ENCODE measurements at regions not wholly inside any gene's neighbourhood (a gene's known extent, or its start where the extent isn't known, plus 50 kb on each side); places are given as distances from the start of the nearest gene placed in this dataset.

DNA sequence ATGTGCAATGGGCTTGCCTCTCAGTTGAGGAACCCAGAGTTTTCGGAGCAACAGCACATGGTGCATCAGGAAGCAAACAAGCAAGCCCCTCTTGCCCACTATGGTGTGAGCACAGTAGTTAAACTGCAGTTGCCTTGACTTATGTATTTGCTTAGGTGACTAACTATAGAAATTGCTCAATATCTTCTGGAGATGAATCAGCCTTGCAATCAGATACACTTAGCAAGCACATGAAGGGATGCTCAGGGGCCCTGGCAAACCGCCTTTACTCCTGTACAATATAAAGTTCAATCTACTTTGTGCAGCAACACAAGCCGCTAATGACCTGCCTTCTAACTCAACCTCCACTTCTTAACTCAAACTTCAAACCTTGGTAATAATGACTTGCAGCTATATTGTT is 581.7 kb upstream of the RIOK2 start (continued):
- TF ChIP-seq TP53 (CRISPR knock-in tag; IDR thresholded peaks at IDR 0.05) (no peak), FOXJ3 (CRISPR knock-in tag; IDR thresholded peaks at IDR 0.05; ENCODE audit: borderline replicate concordance) (no peak), RORB (CRISPR knock-in tag; IDR thresholded peaks at IDR 0.05) (no peak), ELF4 (CRISPR knock-in tag; IDR thresholded peaks at IDR 0.05; ENCODE audit: low read depth) (no peak)

DNA sequence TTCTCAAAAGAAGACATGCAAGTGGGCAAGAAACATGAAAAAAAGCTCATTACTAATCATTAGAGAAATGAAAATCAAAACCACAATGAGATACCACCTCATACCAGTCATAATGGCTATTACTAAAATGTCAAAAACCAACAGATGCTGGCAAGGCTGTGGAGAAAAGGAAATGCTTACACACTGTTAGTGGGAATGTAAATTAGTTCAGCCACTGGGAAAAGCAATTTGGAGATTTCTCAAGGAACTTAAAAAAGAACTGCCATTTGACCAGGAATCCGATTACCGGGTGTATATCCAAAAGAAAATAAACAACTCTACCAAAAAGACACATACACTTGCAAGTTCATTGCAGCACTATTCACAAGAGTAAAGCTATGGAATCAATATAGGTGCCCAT is 595.4 kb upstream of the RIOK2 start:
- peaks cover 26% of the 10 kb centered on the region for H3K9me3 Mint-ChIP-seq
- DNase-seq (ENCODE audit: low spot score) (no peak), ATAC-seq (no peak)
- H3K27me3 Mint-ChIP-seq (ENCODE audit: low read depth), result no peaks in the 10 kb centered on the region; the same call in 1 of the 2 replicates
- H3K36me3 Mint-ChIP-seq, result peaks cover 4% of the 10 kb centered on the region
- no peak overlapping the region for H3K4me3 Mint-ChIP-seq
- TF ChIP-seq, protein P1, sequence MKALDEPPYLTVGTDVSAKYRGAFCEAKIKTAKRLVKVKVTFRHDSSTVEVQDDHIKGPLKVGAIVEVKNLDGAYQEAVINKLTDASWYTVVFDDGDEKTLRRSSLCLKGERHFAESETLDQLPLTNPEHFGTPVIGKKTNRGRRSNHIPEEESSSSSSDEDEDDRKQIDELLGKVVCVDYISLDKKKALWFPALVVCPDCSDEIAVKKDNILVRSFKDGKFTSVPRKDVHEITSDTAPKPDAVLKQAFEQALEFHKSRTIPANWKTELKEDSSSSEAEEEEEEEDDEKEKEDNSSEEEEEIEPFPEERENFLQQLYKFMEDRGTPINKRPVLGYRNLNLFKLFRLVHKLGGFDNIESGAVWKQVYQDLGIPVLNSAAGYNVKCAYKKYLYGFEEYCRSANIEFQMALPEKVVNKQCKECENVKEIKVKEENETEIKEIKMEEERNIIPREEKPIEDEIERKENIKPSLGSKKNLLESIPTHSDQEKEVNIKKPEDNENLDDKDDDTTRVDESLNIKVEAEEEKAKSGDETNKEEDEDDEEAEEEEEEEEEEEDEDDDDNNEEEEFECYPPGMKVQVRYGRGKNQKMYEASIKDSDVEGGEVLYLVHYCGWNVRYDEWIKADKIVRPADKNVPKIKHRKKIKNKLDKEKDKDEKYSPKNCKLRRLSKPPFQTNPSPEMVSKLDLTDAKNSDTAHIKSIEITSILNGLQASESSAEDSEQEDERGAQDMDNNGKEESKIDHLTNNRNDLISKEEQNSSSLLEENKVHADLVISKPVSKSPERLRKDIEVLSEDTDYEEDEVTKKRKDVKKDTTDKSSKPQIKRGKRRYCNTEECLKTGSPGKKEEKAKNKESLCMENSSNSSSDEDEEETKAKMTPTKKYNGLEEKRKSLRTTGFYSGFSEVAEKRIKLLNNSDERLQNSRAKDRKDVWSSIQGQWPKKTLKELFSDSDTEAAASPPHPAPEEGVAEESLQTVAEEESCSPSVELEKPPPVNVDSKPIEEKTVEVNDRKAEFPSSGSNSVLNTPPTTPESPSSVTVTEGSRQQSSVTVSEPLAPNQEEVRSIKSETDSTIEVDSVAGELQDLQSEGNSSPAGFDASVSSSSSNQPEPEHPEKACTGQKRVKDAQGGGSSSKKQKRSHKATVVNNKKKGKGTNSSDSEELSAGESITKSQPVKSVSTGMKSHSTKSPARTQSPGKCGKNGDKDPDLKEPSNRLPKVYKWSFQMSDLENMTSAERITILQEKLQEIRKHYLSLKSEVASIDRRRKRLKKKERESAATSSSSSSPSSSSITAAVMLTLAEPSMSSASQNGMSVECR (CRISPR knock-in tag; IDR thresholded peaks at IDR 0.05; ENCODE audit: borderline replicate concordance), result no peak
- TF ChIP-seq JUN (CRISPR knock-in tag; IDR thresholded peaks at IDR 0.05) (no peak), MXD4 (CRISPR knock-in tag; IDR thresholded peaks at IDR 0.05; ENCODE audit: borderline replicate concordance) (no peak), GRHL2 (CRISPR knock-in tag; IDR thresholded peaks at IDR 0.05; ENCODE audit: insufficient replicate concordance, severe bottlenecking) (no peak), EMX1 (CRISPR knock-in tag; IDR thresholded peaks at IDR 0.05) (no peak), TP53 (CRISPR knock-in tag; IDR thresholded peaks at IDR 0.05) (no peak), NFYB (CRISPR knock-in tag; conservative IDR thresholded peaks at IDR 0.05; ENCODE audit: low read depth) (no peak), CREM (CRISPR knock-in tag; IDR thresholded peaks at IDR 0.05) (no peak), SMAD4 (CRISPR knock-in tag; IDR thresholded peaks at IDR 0.05) (no peak), ZBTB21 (CRISPR knock-in tag; IDR thresholded peaks at IDR 0.05; ENCODE audit: borderline replicate concordance) (no peak), SOX15 (CRISPR knock-in tag; IDR thresholded peaks at IDR 0.05) (no peak)
- TF ChIP-seq, protein P2, sequence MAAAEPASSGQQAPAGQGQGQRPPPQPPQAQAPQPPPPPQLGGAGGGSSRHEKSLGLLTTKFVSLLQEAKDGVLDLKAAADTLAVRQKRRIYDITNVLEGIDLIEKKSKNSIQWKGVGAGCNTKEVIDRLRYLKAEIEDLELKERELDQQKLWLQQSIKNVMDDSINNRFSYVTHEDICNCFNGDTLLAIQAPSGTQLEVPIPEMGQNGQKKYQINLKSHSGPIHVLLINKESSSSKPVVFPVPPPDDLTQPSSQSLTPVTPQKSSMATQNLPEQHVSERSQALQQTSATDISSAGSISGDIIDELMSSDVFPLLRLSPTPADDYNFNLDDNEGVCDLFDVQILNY (CRISPR knock-in tag; IDR thresholded peaks at IDR 0.05), result no peak
- TF ChIP-seq, protein P3, sequence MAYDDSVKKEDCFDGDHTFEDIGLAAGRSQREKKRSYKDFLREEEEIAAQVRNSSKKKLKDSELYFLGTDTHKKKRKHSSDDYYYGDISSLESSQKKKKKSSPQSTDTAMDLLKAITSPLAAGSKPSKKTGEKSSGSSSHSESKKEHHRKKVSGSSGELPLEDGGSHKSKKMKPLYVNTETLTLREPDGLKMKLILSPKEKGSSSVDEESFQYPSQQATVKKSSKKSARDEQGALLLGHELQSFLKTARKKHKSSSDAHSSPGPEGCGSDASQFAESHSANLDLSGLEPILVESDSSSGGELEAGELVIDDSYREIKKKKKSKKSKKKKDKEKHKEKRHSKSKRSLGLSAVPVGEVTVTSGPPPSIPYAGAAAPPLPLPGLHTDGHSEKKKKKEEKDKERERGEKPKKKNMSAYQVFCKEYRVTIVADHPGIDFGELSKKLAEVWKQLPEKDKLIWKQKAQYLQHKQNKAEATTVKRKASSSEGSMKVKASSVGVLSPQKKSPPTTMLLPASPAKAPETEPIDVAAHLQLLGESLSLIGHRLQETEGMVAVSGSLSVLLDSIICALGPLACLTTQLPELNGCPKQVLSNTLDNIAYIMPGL (CRISPR knock-in tag; IDR thresholded peaks at IDR 0.05), result no peak
- TF ChIP-seq, protein P4, sequence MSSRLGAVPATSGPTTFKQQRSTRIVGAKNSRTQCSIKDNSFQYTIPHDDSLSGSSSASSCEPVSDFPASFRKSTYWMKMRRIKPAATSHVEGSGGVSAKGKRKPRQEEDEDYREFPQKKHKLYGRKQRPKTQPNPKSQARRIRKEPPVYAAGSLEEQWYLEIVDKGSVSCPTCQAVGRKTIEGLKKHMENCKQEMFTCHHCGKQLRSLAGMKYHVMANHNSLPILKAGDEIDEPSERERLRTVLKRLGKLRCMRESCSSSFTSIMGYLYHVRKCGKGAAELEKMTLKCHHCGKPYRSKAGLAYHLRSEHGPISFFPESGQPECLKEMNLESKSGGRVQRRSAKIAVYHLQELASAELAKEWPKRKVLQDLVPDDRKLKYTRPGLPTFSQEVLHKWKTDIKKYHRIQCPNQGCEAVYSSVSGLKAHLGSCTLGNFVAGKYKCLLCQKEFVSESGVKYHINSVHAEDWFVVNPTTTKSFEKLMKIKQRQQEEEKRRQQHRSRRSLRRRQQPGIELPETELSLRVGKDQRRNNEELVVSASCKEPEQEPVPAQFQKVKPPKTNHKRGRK (CRISPR knock-in tag; IDR thresholded peaks at IDR 0.05; ENCODE audit: borderline replicate concordance), result no peak
- TF ChIP-seq, protein P5, sequence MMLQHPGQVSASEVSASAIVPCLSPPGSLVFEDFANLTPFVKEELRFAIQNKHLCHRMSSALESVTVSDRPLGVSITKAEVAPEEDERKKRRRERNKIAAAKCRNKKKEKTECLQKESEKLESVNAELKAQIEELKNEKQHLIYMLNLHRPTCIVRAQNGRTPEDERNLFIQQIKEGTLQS (CRISPR knock-in tag; conservative IDR thresholded peaks at IDR 0.05), result no peak
- TF ChIP-seq, protein P6, sequence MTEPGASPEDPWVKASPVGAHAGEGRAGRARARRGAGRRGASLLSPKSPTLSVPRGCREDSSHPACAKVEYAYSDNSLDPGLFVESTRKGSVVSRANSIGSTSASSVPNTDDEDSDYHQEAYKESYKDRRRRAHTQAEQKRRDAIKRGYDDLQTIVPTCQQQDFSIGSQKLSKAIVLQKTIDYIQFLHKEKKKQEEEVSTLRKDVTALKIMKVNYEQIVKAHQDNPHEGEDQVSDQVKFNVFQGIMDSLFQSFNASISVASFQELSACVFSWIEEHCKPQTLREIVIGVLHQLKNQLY (CRISPR knock-in tag; IDR thresholded peaks at IDR 0.05), result no peak
- TF ChIP-seq, protein P7, sequence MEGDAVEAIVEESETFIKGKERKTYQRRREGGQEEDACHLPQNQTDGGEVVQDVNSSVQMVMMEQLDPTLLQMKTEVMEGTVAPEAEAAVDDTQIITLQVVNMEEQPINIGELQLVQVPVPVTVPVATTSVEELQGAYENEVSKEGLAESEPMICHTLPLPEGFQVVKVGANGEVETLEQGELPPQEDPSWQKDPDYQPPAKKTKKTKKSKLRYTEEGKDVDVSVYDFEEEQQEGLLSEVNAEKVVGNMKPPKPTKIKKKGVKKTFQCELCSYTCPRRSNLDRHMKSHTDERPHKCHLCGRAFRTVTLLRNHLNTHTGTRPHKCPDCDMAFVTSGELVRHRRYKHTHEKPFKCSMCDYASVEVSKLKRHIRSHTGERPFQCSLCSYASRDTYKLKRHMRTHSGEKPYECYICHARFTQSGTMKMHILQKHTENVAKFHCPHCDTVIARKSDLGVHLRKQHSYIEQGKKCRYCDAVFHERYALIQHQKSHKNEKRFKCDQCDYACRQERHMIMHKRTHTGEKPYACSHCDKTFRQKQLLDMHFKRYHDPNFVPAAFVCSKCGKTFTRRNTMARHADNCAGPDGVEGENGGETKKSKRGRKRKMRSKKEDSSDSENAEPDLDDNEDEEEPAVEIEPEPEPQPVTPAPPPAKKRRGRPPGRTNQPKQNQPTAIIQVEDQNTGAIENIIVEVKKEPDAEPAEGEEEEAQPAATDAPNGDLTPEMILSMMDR (IDR thresholded peaks at IDR 0.05), result no peak
- TF ChIP-seq, protein P8, sequence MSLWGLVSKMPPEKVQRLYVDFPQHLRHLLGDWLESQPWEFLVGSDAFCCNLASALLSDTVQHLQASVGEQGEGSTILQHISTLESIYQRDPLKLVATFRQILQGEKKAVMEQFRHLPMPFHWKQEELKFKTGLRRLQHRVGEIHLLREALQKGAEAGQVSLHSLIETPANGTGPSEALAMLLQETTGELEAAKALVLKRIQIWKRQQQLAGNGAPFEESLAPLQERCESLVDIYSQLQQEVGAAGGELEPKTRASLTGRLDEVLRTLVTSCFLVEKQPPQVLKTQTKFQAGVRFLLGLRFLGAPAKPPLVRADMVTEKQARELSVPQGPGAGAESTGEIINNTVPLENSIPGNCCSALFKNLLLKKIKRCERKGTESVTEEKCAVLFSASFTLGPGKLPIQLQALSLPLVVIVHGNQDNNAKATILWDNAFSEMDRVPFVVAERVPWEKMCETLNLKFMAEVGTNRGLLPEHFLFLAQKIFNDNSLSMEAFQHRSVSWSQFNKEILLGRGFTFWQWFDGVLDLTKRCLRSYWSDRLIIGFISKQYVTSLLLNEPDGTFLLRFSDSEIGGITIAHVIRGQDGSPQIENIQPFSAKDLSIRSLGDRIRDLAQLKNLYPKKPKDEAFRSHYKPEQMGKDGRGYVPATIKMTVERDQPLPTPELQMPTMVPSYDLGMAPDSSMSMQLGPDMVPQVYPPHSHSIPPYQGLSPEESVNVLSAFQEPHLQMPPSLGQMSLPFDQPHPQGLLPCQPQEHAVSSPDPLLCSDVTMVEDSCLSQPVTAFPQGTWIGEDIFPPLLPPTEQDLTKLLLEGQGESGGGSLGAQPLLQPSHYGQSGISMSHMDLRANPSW (CRISPR knock-in tag; conservative IDR thresholded peaks at IDR 0.05; ENCODE audit: low read depth), result no peak
- CTCF ChIA-PET, result no interaction called here
- no peaks in the 10 kb centered on the region for H3K4me1 Mint-ChIP-seq
- POLR2A ChIA-PET, result no interaction called here
- H3K27ac Mint-ChIP-seq, result no peak overlapping the region

Measured in WTC11 (cell line).